Parathyroid adenoma (tissue), 2 donors: ENCODE measurements at regions not wholly inside any gene's neighbourhood (a gene's known extent, or its start where the extent isn't known, plus 50 kb on each side); places are given as distances from the start of the nearest gene placed in this dataset.

Experiments
- H2AFZ ChIP-seq: fragments of 300-600 bp; sonication (generic); one replicate; pipeline ENCODE4 v1.7.0; 2017; ENCODE audit warnings: antibody characterized with exemption, mild to moderate bottlenecking
- H3K27ac ChIP-seq: fragments of 300-600 bp; sonication (generic); one replicate; pipeline ENCODE4 v1.7.0; 2017
- H3K27me3 ChIP-seq: fragments of 300-600 bp; sonication (generic); one replicate; pipeline ENCODE4 v1.7.0; 2017; ENCODE audit warnings: low read length; ENCODE audit not compliant: control insufficient read depth, insufficient read depth
- H3K36me3 ChIP-seq: fragments of 300-600 bp; sonication (generic); one replicate; pipeline ENCODE4 v1.7.0; 2017; ENCODE audit warnings: low read length; ENCODE audit not compliant: control insufficient read depth, insufficient read depth
- H3K4me1 ChIP-seq: fragments of 300-600 bp; sonication (generic); one replicate; pipeline ENCODE4 v1.7.0; 2017; ENCODE audit warnings: control low read depth
- H3K4me2 ChIP-seq: fragments of 300-600 bp; sonication (generic); one replicate; pipeline ENCODE4 v1.7.0; 2017; ENCODE audit warnings: low read length
- H3K4me3 ChIP-seq: fragments of 300-600 bp; sonication (generic); one replicate; pipeline ENCODE4 v1.7.0; 2017; ENCODE audit warnings: low read depth, low read length
- H3K79me2 ChIP-seq: fragments of 300-600 bp; sonication (generic); one replicate; pipeline ENCODE4 v1.7.0; 2017; ENCODE audit warnings: control low read depth
- H3K9ac ChIP-seq: fragments of 300-600 bp; sonication (generic); one replicate; pipeline ENCODE4 v1.7.0; 2017; ENCODE audit warnings: mild to moderate bottlenecking
- H3K9me3 ChIP-seq: fragments of 300-600 bp; sonication (generic); one replicate; pipeline ENCODE4 v1.7.0; 2017; ENCODE audit warnings: low read length; ENCODE audit not compliant: control insufficient read depth
- TF ChIP-seq, protein P1 (sequence below): fragments of 300-600 bp; sonication (generic); IDR thresholded peaks from one replicate; pipeline ENCODE4 v1.7.0; 2017; ENCODE audit warnings: antibody characterized with exemption, mild to moderate bottlenecking
- donor health status: primary hyperparathyroidism.

DNA sequence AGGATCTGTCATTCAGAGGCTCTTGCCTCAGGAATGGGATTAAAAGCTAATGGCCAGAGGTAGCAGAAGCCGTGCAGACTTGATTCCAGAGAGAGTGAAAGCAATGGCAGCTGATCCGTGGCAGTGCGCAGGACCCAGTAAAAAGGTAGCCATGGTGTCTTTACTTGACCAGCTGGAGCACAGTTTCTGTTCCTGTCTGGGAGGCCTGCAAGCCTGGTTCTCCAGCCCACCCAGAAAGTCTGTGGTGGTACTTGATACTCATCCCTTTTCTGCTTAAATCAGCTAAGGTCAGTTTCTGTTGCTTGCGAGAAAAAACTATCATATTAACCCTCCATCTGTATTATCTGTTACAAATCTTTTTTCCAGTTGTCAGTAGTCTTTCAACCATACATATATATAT is 86.7 kb downstream of the RPS6KA4 start:
- Histone ChIP-seq H2AFZ (no peak overlapping the region), H3K27ac (no peak overlapping the region), H3K4me2 (no peak overlapping the region), H3K9me3 (no peaks in the 10 kb centered on the region), H3K4me1 (no peaks in the 10 kb centered on the region), H3K4me3 (no peak overlapping the region), H3K36me3 (no peaks in the 10 kb centered on the region), H3K79me2 (no peaks in the 10 kb centered on the region), H3K27me3 (no peaks in the 10 kb centered on the region), H3K9ac (no peak overlapping the region)
- TF ChIP-seq, protein P1, sequence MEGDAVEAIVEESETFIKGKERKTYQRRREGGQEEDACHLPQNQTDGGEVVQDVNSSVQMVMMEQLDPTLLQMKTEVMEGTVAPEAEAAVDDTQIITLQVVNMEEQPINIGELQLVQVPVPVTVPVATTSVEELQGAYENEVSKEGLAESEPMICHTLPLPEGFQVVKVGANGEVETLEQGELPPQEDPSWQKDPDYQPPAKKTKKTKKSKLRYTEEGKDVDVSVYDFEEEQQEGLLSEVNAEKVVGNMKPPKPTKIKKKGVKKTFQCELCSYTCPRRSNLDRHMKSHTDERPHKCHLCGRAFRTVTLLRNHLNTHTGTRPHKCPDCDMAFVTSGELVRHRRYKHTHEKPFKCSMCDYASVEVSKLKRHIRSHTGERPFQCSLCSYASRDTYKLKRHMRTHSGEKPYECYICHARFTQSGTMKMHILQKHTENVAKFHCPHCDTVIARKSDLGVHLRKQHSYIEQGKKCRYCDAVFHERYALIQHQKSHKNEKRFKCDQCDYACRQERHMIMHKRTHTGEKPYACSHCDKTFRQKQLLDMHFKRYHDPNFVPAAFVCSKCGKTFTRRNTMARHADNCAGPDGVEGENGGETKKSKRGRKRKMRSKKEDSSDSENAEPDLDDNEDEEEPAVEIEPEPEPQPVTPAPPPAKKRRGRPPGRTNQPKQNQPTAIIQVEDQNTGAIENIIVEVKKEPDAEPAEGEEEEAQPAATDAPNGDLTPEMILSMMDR: no peak

DNA sequence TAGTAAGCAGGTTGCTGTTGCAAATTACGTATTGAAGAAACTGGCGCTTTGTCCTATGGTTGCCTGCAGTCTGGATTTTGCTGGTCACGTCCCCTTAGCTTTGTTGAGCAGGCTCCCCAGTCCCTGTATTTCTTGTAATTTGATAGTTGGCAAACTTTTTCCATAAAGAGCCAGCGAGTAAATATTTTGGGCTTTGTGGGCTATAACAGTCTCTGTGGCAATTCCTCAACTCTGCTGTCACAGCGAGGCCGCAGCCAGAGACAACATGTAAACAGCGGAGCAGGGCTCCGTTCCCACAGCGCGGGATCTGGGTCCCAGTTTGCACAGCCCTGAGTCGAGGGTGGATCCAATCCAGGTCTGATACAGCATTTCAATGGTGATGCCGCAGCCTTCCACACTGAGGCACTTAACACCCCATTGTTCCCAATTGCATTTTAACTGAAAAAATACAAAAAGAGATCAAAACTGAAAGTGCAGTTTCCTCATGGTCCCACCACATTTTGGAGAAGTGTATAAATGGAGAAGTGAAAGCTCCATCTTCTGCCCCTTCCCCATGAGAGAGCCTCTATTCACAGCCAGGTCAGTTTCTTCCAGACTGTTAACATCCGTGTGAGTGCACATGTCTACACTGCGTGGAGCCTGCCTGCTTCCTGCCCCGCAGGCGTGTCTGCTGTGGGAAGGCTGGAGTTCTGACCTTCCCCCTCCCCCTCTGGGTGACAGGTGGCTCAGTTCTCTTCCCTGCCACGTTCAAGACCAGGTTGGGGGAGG is 89.1 kb downstream of the RPS6KA4 start:
- TF ChIP-seq, protein P1: no peak
- no peaks in the 10 kb centered on the region for H3K4me1 ChIP-seq
- no peak overlapping the region for H3K4me2 ChIP-seq
- H3K27ac ChIP-seq: no peak overlapping the region
- H3K9ac ChIP-seq: no peak overlapping the region
- H3K36me3 ChIP-seq: no peaks in the 10 kb centered on the region
- H3K4me3 ChIP-seq: no peak overlapping the region
- H2AFZ ChIP-seq: no peak overlapping the region
- H3K9me3 ChIP-seq: no peaks in the 10 kb centered on the region
- H3K79me2 ChIP-seq: no peaks in the 10 kb centered on the region
- H3K27me3 ChIP-seq: no peaks in the 10 kb centered on the region

DNA sequence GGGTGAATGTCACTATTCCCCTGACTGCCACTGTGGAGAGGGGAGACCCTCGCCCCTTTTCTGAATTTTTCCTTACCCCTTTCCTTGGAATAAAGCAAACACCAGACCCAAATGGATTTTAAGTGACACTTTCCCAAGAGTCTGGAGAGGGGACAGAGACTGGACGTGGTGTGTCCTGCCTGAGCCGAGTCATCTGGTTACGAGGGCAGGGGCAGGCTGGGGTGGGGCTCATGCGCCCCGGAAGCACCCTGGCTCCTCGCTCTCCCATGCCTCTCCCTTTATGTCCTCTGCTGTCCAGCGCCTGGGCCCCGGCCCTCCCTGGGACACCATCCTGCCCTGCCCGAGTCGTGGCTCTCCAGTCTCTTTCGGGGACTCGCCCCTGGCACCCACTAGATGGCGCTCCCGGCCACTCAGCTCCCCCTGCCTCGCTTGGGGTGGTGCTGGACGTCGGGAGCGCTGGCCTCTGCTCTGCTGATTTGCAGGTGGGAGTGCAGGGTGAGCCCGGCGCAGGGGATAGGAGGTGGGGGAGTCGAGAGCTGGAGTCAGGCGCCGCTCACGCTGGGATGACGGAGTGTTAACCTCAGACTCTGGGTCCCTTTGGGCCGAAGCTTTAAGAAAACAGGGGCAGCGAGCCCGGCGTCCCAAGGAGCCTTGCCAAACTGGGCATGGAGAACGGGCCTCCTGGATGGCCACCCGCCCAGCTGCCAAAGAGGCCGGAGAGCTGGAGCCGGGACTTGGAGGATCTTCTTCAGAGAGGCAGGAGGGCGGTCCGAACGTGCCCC is 89.8 kb downstream of the RPS6KA4 start:
- Histone ChIP-seq H3K27ac (no peak overlapping the region), H3K9me3 (no peaks in the 10 kb centered on the region), H3K79me2 (no peaks in the 10 kb centered on the region), H2AFZ (peak overlapping the region; percentile 56), H3K4me1 (no peaks in the 10 kb centered on the region), H3K4me2 (peak overlapping the region; percentile 60), H3K27me3 (no peaks in the 10 kb centered on the region), H3K4me3 (peak overlapping the region; percentile 14), H3K36me3 (no peaks in the 10 kb centered on the region), H3K9ac (no peak overlapping the region)
- TF ChIP-seq, protein P1: peak; percentile 73

DNA sequence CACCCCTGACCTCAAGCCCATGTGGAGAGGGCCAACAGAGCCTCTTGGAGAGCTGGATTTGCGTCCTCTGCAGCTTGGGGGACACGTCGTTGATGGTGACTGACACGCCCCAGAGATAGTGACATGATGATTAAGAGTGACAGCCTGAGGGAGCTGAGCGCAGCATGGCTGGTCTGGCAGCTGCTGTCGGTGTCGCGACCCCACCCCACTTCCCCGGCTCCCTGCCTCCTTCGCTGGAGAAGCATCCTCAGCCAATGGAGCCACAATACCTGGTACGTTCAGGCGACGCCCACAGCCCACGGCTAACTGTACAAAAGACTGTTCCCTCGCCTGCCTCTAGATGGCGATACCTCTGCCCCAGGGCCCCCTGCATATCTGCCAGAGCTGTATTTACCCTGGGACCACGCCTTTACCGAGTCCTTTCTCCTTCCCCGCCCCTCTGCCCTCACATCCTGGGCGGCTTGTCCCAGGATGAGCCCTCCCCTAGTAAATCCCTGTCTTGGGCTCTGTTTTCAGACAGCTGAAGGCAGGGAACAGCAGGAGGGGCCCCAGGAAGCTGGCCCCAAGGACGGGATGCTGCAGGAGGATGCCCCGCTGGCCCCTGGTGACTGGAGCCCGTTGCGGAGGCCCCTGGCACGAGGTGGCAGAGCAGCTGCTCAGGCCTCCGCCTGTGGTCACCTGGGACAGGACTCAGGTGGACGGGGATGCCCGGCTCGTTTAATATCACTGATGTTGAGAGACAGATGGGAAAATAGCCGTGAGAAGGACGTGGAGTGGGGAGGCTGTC is 90.6 kb downstream of the RPS6KA4 start:
- Histone ChIP-seq H3K4me1 (no peaks in the 10 kb centered on the region), H3K27me3 (no peaks in the 10 kb centered on the region), H3K27ac (no peak overlapping the region), H2AFZ (peak overlapping the region; percentile 56), H3K9me3 (no peaks in the 10 kb centered on the region), H3K79me2 (no peaks in the 10 kb centered on the region), H3K4me2 (peak overlapping the region; percentile 60), H3K9ac (no peak overlapping the region), H3K4me3 (peak overlapping the region; percentile 14), H3K36me3 (no peaks in the 10 kb centered on the region)
- TF ChIP-seq, protein P1: peak; percentile 47
